Posterior vena cava (tissue), 2 donors: ENCODE measurements at regions not wholly inside any gene's neighbourhood (a gene's known extent, or its start where the extent isn't known, plus 50 kb on each side); places are given as distances from the start of the nearest gene placed in this dataset.
"Not testable (repeated sequence)": the region's sequence is repeated elsewhere in the genome, so short reads cannot be mapped to it uniquely, and the experiment has no call there.

Source experiments
- DNase-seq: peaks from one replicate; pipeline ENCODE4 v3.0.0-alpha.2; 2020; ENCODE audit warnings: low spot score
- intact Hi-C, 2 donors: fragments of 100-400 bp; cut with DNase I; formaldehyde crosslinking; loops; one replicate each; pipeline versions ENCODE4 v1.14.1 to v1.14.2; 2022 to 2023
- donor health status: DM: yes; HTN: yes; CAD: no.
- donor health status: DM: yes; HTN: yes; CAD: no.

GRCh38 chr2:198863655-198864054 lies 594.1 kb downstream of the SATB2 start:
- DNase-seq = no peak
- intact Hi-C loops = no loop called here

GRCh38 chr2:198861080-198861479 lies 596.7 kb downstream of the SATB2 start:
- DNase-seq = no peak
- intact Hi-C loops = no loop called here

GRCh38 chr2:198857246-198857645 lies 600.5 kb downstream of the SATB2 start:
- intact Hi-C loops = no loop called here
- no peak for DNase-seq

- intact Hi-C loops, DNase-seq: not testable (repeated sequence)
Measured at GRCh38 chr2:198855746-198856145, 602.0 kb downstream of the SATB2 start.

GRCh38 chr2:198852248-198852647 lies 605.5 kb downstream of the SATB2 start:
- DNase-seq = no peak
- intact Hi-C loops = no loop called here

- no peak for DNase-seq
- intact Hi-C loops = no loop called here
Measured at GRCh38 chr2:198825534-198825933, 632.2 kb downstream of the SATB2 start.

GRCh38 chr2:198817536-198817935 lies 640.2 kb downstream of the SATB2 start:
- DNase-seq = no peak
- intact Hi-C loops = no loop called here

GRCh38 chr2:198815626-198816025 lies 642.1 kb downstream of the SATB2 start:
- intact Hi-C loops = no loop called here

GRCh38 chr2:198811198-198811597 lies 646.5 kb downstream of the SATB2 start:
- no peak for DNase-seq

More at GRCh38 chr2:198815626-198816025, 642.1 kb downstream of the SATB2 start:
- no peak for DNase-seq

GRCh38 chr2:198809976-198810375 lies 647.8 kb downstream of the SATB2 start:
- intact Hi-C loops = no loop called here
- no peak for DNase-seq

More at GRCh38 chr2:198811198-198811597, 646.5 kb downstream of the SATB2 start:
- intact Hi-C loops = no loop called here

- DNase-seq = no peak
- intact Hi-C loops = no loop called here
Measured at GRCh38 chr2:198807131-198807530, 650.6 kb downstream of the SATB2 start.

- no peak for DNase-seq
- intact Hi-C loops = no loop called here
Measured at GRCh38 chr2:198795419-198795818, 662.3 kb downstream of the SATB2 start.

- intact Hi-C loops = no loop called here
- DNase-seq = no peak
Measured at GRCh38 chr2:198791623-198792022, 666.1 kb downstream of the SATB2 start.

- no peak for DNase-seq
- intact Hi-C loops = no loop called here
Measured at GRCh38 chr2:198788676-198789075, 669.1 kb downstream of the SATB2 start.

GRCh38 chr2:198782734-198783133 lies 675.0 kb downstream of the SATB2 start:
- DNase-seq = no peak
- intact Hi-C loops = no loop called here

- intact Hi-C loops = no loop called here
- DNase-seq = no peak
Measured at GRCh38 chr2:198776616-198777406, 680.9 kb downstream of the SATB2 start.

GRCh38 chr2:198775737-198776136 lies 682.0 kb downstream of the SATB2 start:
- DNase-seq = no peak
- intact Hi-C loops = no loop called here

- intact Hi-C loops = no loop called here
- DNase-seq = no peak
Measured at GRCh38 chr2:198774576-198774975, 683.2 kb downstream of the SATB2 start.

GRCh38 chr2:198767694-198768093 lies 690.0 kb downstream of the SATB2 start:
- DNase-seq = no peak
- intact Hi-C loops = no loop called here

GRCh38 chr2:198763793-198764192 lies 693.9 kb downstream of the SATB2 start:
- no peak for DNase-seq
- intact Hi-C loops = no loop called here

GRCh38 chr2:198762441-198762840 lies 695.3 kb downstream of the SATB2 start:
- no peak for DNase-seq
- intact Hi-C loops = no loop called here
